C1 segment of cervical spinal cord (tissue), 14 donors: ENCODE measurements at regions not wholly inside any gene's neighbourhood (a gene's known extent, or its start where the extent isn't known, plus 50 kb on each side); places are given as distances from the start of the nearest gene placed in this dataset.
A peak's percentile ranks its signal among the peaks of the same experiment; 100 is the strongest.
"Not testable (repeated sequence)": the region's sequence is repeated elsewhere in the genome, so short reads cannot be mapped to it uniquely, and the experiment has no call there.

ENCODE experiments used
- DNase-seq, 14 donors: peaks; one replicate each; lab custom pipeline; 2025; lab: John Stamatoyannopoulos, UW

DNA sequence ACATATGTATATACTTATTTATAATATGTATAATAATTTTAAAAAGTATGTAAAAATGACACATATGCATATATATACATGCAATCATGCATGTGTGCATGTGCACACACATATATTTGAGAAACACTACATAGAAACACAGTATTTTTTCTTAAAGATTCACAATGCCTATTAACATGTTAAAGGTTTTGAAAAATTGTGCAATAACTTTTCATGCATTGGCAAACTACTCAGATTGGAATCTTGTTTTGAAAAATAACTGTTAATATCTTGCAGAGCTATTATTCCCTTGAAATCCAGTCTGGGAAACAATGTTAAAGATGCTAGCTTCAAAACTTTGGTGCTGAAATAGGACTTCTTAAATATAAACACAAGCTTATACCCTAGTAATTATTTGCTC, 256.2 kb upstream of the P2RY1 start:
- DNase-seq, result no peak

- DNase-seq, result no peak
These were observed 253.0 kb upstream of the P2RY1 start for GRCh38 chr3:152581951-152582350.

GRCh38 chr3:152583963-152584362, 251.0 kb upstream of the P2RY1 start:
- no peak for DNase-seq

DNA sequence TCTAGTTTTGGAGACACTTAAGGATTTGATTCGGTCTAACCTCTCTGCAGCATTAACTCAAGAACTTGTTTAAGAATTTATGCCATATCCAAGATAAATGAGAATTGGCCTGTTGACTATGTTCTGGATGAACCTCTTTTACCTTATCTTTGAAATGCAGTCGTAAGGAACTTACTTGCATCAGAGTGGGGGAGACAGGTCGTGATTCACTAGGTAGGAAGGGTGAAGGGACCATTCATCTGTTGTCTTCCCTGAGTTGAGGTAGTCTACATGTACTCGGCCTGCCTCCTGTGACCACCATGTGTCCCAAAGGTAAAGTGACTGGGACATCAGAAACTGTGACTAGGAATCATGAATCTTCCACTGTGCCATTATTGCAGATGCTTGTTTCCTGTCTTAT, 248.0 kb upstream of the P2RY1 start:
- no peak for DNase-seq

DNA sequence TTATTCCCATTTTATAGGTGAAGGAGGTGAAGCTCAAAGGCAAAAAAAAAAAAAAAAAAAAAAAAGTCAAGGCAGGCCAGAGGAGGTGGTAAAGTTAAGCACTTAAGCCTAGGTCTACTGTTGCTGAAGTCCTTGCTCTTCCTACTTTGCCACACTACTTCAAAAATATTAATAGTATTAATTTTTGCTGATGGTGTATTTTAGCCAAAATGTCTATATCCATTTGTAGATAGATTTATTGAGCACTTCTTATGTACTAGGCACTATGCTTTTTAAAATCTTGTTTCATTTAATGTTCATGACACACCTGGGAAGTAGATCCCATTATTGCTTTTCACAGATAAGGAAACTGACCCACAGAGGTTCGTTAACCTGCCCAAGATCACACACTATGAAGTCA, 247.1 kb upstream of the P2RY1 start:
- DNase-seq, result no peak

DNA sequence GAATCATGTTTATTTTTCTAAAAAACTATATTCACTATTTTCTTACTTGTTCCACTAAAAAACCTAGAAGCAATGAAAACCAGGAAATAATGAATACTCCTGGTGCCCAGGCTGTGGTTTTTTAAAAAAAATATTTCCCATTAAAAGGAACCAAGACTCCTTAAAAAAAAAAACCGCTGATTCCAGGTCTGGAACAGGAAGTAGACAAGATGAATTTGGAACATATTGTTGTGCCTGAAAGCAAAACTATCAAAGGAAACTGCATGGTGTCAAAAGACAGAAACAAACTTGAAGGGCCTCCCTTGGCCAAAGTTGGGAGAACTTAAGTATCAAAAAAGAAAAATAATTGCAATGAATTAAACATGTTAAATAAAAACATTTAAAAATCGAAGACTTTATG, 245.3 kb upstream of the P2RY1 start:
- DNase-seq, result no peak

GRCh38 chr3:152591515-152591914, 243.4 kb upstream of the P2RY1 start:
- DNase-seq, result no peak

GRCh38 chr3:152593242-152593641, 241.7 kb upstream of the P2RY1 start:
- no peak for DNase-seq

GRCh38 chr3:152595975-152596821, 238.7 kb upstream of the P2RY1 start:
- peak in 1 of 14 donors; percentile 2 for DNase-seq

- not testable (repeated sequence) for DNase-seq
These were observed 238.1 kb upstream of the P2RY1 start for GRCh38 chr3:152596832-152597231.

GRCh38 chr3:152606146-152606545, 228.8 kb upstream of the P2RY1 start:
- DNase-seq, result no peak

DNA sequence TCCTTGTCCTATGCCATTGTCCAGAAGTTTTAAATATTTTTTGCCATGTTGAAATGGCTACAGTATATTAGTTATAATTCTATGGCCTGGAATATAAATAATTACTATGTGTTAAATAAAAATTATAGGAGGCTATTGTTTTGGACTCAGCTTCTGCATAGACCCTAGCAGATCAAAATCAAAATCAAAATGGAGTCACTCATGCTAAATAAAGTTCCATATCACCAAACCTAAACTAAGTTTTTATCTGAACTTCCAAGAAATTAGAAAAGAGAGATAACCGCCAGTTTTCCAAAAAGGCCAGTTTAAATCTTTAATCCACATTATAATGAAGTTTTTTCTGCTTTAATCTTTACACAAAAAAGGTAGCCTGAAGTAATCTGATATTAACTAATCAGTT, 227.8 kb upstream of the P2RY1 start:
- no peak for DNase-seq

DNA sequence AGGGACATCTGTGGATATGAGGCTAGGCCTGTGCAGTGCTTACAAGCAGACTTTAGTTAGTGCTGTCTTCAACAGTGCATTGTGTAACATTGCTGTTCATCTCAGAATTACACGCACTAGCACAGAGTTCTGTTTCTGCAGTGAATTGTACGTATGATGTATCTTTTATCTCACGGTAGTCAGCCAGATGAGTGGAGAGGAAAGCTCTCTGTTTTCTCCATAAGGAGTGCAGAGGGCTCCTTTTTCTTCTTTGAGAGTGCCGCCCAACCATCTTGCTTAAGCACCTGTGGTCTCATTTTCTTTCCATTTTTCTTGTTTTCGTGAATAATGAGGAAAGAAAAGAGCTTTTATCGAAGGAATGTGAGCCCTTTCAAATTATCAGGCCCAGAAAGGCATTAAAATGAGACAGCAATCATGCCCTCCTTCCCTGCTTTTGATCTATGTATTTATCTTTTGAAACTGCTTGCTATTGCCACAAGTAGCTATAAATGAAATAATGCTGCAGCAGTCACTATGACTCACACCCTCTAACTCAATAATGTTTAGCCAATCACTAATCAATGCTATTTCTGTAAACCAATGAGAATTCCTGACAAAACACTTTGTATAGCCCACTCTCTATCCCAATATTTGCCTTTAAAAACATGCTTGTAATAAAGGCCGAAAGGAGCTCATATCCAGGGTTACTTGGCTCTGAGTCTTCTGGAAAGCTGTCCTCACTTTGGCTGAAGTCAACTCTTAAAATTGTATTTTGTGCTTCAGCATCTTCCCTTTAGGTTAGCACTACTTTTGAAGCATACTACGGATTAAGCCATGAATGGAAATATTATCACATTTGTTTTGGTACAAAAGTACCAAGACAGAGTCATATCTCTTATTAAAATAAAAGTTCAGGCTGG, 226.0 kb upstream of the P2RY1 start:
- DNase-seq, result no peak

GRCh38 chr3:152609891-152610290, 225.0 kb upstream of the P2RY1 start:
- DNase-seq, result no peak

DNA sequence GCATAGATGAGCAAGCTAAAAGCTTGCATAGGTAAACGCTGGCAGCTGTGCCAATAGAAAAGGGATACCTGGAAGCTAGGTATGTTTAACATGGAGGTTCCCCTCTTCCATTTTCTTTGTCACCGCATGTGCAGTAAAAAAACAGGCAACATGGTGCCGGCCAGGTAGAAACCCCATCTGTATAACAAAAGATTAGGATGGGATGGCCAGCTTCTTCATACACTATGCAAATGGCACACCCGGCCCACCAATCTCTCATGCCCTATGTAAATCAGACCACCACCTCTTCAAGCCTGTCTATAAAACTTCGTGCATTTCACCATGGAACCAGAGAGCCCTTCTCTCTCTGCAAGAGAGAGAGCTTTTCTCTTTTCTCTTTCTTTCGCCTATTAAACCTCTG, 224.3 kb upstream of the P2RY1 start:
- DNase-seq, result no peak

DNA sequence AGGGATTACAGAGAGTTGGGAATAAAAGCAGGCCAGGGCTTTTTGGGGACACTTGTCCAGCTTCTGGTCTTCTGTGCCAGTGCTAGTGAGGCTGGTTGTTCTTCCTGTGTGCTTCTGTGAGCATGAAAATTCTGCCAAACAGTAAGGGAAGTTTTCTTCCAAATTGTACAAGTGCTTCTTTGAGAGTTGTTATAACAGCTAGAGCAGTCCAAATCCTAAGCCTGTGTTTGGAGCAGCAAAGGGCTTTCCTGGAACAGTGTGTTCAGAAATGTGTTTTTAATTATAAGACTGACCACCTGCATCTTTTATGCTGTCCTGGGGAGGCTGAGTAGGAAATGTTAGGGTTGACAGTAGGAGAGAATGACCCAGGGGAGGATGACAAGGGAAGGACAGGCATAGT, 223.0 kb upstream of the P2RY1 start:
- DNase-seq, result peak in 2 of 14 donors; percentile 6 to 14

GRCh38 chr3:152613851-152614250, 221.1 kb upstream of the P2RY1 start:
- no peak for DNase-seq

DNA sequence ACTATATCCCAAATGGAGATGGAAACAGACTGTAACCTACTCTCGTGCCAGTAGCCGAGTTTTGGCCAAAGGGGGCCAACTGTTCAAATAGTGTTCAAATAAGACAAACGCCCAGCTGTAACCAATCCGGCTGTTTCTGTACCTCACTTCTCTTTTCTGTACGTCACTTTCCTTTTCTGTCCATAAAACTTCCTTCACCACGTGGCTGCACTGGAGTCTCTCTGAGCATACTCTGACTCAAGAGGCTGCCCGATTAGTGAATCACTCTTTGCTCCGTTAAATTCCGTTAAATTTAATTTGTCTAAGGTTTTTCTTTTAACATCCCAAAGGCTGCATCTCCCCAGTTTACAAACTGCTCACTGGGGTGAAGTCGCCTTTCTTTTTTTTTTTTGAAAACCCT, 219.2 kb upstream of the P2RY1 start:
- DNase-seq, result no peak

- DNase-seq, result no peak
These were observed 217.3 kb upstream of the P2RY1 start for GRCh38 chr3:152617609-152618008.

DNA sequence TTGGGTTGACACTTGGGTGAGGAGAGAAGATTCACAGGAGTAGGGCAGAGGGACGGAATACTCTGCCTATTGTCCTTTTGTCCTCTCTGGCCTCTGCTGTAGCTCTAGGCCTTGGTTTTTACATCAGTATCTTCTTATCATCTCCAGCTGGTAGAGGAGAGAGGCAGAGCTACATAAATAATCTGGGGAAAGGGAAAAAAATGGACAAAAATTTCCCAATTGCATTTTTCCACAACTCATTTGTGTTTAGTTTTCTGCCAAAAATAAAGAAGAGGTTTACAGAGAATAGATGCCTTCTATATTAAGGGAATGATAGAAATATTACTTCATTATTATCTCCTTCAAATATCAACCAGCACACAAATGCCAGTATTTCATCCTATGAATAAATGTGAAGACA, 216.4 kb upstream of the P2RY1 start:
- DNase-seq, result no peak

GRCh38 chr3:152619691-152620090, 215.2 kb upstream of the P2RY1 start:
- no peak for DNase-seq

- DNase-seq, result peak in 6 of 14 donors; percentile 15 to 39 (median 22)
These were observed 214.5 kb upstream of the P2RY1 start for GRCh38 chr3:152620395-152620794.
